Ishikawa (cell line): ENCODE measurements at regions not wholly inside any gene's neighbourhood (a gene's known extent, or its start where the extent isn't known, plus 50 kb on each side); places are given as distances from the start of the nearest gene placed in this dataset.

Experiments used
- CEBPB ChIP-seq: IDR thresholded peaks from 2 replicates; pipeline ENCODE4 v1.6.1; 2012
- CREB1 ChIP-seq: IDR thresholded peaks from 2 replicates; pipeline ENCODE4 v1.6.1; 2012; ENCODE audit warnings: low read depth
- EP300 ChIP-seq: IDR thresholded peaks from 2 replicates; pipeline ENCODE4 v1.6.1; 2012; ENCODE audit warnings: borderline replicate concordance
- FOXM1 ChIP-seq: IDR thresholded peaks from 2 replicates; pipeline ENCODE4 v1.6.1; 2012; ENCODE audit warnings: low read depth, borderline replicate concordance
- NFIC ChIP-seq: IDR thresholded peaks from 2 replicates; pipeline ENCODE4 v1.6.1; 2012
- RAD21 ChIP-seq: IDR thresholded peaks from 2 replicates; pipeline ENCODE4 v1.6.1; 2012; ENCODE audit warnings: low read depth
- TAF1 ChIP-seq: IDR thresholded peaks from 2 replicates; pipeline ENCODE4 v1.6.1; 2012; ENCODE audit warnings: low read depth, mild to moderate bottlenecking
- TCF12 ChIP-seq: IDR thresholded peaks from 2 replicates; pipeline ENCODE4 v1.6.1; 2012; ENCODE audit warnings: low read depth
- TEAD4 ChIP-seq: IDR thresholded peaks from 2 replicates; pipeline ENCODE4 v1.6.1; 2012
- YY1 ChIP-seq: IDR thresholded peaks from 2 replicates; pipeline ENCODE4 v1.6.1; 2012; ENCODE audit warnings: low read depth
- ZBTB7A ChIP-seq: IDR thresholded peaks from 2 replicates; pipeline ENCODE4 v1.6.1; 2012; ENCODE audit warnings: low read depth
- TF ChIP-seq, protein P1 (sequence below): IDR thresholded peaks from 2 replicates; pipeline ENCODE4 v1.6.1; 2012
- TF ChIP-seq, protein P2 (sequence below): IDR thresholded peaks from 2 replicates; pipeline ENCODE4 v1.6.1; 2012; ENCODE audit warnings: low read depth, mild to moderate bottlenecking
- TF ChIP-seq, protein P3 (sequence below): IDR thresholded peaks from 2 replicates; pipeline ENCODE4 v1.6.1; 2012

DNA sequence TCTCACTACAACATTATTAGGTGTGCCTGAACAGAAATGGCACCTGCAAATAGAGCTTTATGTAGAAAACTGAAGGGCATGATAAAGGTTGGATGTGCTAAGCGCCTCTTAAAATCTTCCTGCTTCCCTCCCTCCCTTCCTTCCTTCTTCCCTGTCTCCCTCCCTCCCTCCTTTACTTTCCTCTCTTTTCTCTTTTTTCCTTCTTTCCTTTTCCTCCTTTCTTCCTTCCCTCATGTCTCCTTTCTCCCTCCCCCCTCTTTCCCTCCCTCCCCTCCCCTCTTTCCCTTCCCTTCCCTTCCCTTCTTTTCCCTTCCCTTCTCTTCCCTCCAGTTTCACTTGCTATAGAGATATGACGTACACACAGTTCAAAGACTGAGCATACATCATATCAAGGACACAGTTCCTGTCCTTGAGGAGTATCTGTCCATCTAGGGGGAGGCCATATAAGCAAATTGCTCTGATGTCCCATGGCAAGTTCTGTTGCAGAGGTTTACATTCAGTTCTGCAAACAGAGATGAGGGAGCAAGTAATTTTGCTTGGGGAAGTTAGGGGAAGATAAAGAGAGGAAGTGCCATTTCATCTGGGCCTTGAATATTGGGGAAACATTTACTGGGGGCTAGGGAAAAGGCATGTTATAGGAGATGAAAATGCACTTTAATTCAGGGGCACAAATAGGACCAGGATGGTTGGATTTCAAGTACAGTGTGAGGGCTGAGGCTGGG is 79.0 kb upstream of the EEF1E1 start:
- TF ChIP-seq CREB1 (no peak), RAD21 (no peak), TEAD4 (no peak), ZBTB7A (no peak), YY1 (no peak)
- TF ChIP-seq, protein P1, sequence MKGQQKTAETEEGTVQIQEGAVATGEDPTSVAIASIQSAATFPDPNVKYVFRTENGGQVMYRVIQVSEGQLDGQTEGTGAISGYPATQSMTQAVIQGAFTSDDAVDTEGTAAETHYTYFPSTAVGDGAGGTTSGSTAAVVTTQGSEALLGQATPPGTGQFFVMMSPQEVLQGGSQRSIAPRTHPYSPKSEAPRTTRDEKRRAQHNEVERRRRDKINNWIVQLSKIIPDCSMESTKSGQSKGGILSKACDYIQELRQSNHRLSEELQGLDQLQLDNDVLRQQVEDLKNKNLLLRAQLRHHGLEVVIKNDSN: no peak

DNA sequence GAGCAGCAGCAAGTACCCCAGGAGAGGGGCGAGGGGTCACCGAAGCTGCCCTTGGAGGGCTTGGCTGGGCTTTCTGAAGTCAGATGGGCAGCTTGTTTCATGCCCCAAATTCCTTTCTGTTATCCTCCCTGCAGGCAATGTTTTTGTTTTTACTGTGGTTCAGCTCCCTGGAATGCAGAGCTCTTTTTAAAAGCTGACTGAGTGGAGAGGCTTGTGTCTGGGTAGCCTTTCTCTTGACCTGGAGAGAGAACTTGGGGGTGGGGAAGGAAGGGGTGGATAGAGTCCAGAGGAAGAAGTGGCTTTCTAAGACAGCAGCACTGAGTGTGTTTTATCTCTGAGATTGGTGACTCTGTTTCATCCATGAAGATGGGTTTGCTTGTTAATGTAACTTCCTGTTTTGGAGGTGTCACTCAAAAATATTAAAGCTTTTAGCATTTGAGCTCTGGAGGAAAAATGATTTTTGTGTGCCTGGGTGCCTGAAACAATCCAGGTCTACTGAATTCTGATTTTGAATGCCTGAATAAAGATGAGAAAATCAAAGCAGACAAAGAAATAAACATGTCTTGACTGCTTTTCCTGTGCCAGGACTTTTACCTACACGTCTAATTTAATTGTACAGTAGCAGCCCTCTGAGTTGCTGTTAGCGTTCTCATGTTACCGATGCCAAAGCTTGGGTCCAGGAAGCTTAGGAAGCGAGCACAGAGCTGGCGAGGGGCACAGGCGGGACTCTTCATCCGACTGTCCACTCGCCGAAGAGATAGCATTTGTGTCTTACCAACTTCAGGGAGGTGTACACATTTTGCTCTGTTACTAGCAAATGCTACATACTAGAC is 78.2 kb upstream of the EEF1E1 start:
- TF ChIP-seq YY1: no peak
- TF ChIP-seq CEBPB: no peak
- TF ChIP-seq EP300: no peak
- TF ChIP-seq, protein P1: no peak
- no peak for TF ChIP-seq TEAD4
- TF ChIP-seq TCF12: no peak
- TF ChIP-seq TAF1: no peak
- no peak for TF ChIP-seq ZBTB7A
- TF ChIP-seq, protein P2, sequence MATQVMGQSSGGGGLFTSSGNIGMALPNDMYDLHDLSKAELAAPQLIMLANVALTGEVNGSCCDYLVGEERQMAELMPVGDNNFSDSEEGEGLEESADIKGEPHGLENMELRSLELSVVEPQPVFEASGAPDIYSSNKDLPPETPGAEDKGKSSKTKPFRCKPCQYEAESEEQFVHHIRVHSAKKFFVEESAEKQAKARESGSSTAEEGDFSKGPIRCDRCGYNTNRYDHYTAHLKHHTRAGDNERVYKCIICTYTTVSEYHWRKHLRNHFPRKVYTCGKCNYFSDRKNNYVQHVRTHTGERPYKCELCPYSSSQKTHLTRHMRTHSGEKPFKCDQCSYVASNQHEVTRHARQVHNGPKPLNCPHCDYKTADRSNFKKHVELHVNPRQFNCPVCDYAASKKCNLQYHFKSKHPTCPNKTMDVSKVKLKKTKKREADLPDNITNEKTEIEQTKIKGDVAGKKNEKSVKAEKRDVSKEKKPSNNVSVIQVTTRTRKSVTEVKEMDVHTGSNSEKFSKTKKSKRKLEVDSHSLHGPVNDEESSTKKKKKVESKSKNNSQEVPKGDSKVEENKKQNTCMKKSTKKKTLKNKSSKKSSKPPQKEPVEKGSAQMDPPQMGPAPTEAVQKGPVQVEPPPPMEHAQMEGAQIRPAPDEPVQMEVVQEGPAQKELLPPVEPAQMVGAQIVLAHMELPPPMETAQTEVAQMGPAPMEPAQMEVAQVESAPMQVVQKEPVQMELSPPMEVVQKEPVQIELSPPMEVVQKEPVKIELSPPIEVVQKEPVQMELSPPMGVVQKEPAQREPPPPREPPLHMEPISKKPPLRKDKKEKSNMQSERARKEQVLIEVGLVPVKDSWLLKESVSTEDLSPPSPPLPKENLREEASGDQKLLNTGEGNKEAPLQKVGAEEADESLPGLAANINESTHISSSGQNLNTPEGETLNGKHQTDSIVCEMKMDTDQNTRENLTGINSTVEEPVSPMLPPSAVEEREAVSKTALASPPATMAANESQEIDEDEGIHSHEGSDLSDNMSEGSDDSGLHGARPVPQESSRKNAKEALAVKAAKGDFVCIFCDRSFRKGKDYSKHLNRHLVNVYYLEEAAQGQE: no peak
- no peak for TF ChIP-seq FOXM1
- no peak for TF ChIP-seq CREB1
- TF ChIP-seq, protein P3, sequence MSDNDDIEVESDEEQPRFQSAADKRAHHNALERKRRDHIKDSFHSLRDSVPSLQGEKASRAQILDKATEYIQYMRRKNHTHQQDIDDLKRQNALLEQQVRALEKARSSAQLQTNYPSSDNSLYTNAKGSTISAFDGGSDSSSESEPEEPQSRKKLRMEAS: no peak

DNA sequence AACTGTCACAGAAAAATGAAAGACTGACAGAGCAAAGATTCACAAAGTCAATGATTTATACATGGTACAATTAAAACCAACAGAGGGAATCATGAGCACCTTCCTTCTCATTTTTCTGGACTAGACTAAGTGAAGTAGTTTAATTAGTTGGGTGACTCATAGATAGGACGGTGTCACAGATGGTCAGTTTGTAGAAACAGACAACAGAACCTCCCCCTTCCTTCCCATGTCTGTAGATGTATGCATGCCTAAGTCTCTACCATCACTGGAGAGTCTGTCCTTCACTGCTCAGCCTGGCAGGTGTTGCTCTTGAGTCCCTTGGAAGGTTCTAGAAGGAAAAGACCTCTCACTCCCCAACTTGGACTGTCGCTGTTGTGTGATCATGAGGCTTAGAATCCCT is 75.4 kb upstream of the EEF1E1 start:
- TF ChIP-seq NFIC (no peak), CEBPB (no peak), EP300 (no peak)
- TF ChIP-seq, protein P3: no peak
- TF ChIP-seq, protein P2: no peak

DNA sequence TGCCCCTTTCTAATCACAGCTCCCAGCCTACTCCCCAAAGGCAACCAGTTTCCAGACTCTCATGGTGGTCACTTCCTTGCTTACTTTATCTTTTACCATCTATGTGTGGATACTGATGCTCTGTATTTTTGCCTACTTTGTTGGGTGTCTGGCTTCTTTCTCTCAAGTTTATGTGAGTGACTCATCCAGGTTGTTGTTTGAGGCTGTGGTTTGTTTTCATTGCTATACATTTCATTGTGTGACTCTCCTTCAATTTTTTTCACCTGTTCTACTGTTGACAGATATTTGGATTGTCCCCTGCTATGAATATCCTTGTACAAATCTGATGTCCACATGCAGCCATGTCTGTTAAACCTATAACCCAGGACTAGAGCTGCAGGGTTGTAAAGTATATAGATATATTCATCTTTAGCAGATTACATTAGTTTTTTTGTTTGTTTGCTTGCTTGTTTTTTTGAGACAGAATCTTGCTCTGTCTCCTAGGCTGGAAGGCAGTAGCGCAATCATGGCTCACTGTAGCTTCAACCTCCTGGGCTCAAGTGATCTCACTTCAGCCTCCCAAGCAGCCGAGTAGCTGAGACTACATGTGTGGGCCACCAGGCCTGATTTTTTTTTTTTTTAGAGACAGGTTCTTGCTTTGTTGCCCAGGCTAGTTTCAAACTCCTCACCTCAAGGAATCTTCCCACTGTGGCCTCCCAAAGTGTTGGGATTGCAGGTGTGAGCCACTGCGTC is 72.9 kb upstream of the EEF1E1 start:
- no peak for TF ChIP-seq TCF12
- no peak for TF ChIP-seq ZBTB7A
- TF ChIP-seq, protein P1: no peak

DNA sequence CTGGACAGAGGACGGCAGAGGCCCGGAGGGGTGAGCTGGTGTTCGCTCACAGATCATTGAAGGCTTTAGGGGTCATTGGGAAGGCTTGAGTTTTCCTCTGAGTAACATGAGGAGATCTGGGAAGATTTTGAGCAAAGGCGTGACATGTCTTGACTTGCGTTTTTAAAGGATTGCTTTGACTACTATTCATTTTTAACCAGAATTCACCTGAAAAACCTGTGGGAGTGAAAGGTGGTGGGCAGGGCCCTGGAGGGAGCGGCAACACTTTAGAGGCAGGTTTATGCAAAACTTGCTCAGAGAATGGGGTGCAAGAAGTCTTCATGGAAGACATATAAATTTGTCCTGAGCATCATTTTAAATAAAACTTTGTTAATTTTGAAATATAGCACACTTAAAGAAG is 72.2 kb upstream of the EEF1E1 start:
- TF ChIP-seq, protein P1: no peak
- TF ChIP-seq CEBPB: no peak
- TF ChIP-seq TEAD4: no peak
